ENCODE measurements at regions not wholly inside any gene's neighbourhood (a gene's known extent, or its start where the extent isn't known, plus 50 kb on each side); places are given as distances from the start of the nearest gene placed in this dataset.

- no peak for DNase-seq (ENCODE audit: low read depth)
- no peak overlapping the region for H3K4me3 ChIP-seq (ENCODE audit: control insufficient read depth, low read depth, low read length)
- TF ChIP-seq CTCF (IDR thresholded peaks at IDR 0.05; ENCODE audit: control insufficient read depth, insufficient read depth, low read depth, low read length, missing control alignments), result no peak
These were observed 169.2 kb downstream of the SPCS3 start for GRCh38 chr4:176489001-176489400.

- TF ChIP-seq CTCF (IDR thresholded peaks at IDR 0.05; ENCODE audit: control insufficient read depth, insufficient read depth, low read depth, low read length, missing control alignments), result no peak
- DNase-seq (ENCODE audit: low read depth), result no peak
- no peak overlapping the region for H3K4me3 ChIP-seq (ENCODE audit: control insufficient read depth, low read depth, low read length)
These were observed 173.0 kb downstream of the SPCS3 start for GRCh38 chr4:176492646-176493302.

- no peak for TF ChIP-seq CTCF (IDR thresholded peaks at IDR 0.05; ENCODE audit: control insufficient read depth, insufficient read depth, low read depth, low read length, missing control alignments)
- DNase-seq (ENCODE audit: low read depth), result no peak
- no peak overlapping the region for H3K4me3 ChIP-seq (ENCODE audit: control insufficient read depth, low read depth, low read length)
These were observed 179.0 kb downstream of the SPCS3 start for GRCh38 chr4:176498617-176499256.

- peak; percentile 86 for DNase-seq (ENCODE audit: low read depth)
- H3K4me3 ChIP-seq (ENCODE audit: control insufficient read depth, low read depth, low read length), result no peak overlapping the region
- no peak for TF ChIP-seq CTCF (IDR thresholded peaks at IDR 0.05; ENCODE audit: control insufficient read depth, insufficient read depth, low read depth, low read length, missing control alignments)
These were observed 179.8 kb downstream of the SPCS3 start for GRCh38 chr4:176499518-176499917.

GRCh38 chr4:176500894-176501293, 181.1 kb downstream of the SPCS3 start:
- H3K4me3 ChIP-seq (ENCODE audit: control insufficient read depth, low read depth, low read length), result no peak overlapping the region
- no peak for TF ChIP-seq CTCF (IDR thresholded peaks at IDR 0.05; ENCODE audit: control insufficient read depth, insufficient read depth, low read depth, low read length, missing control alignments)
- no peak for DNase-seq (ENCODE audit: low read depth)

GRCh38 chr4:176504118-176504517, 184.4 kb downstream of the SPCS3 start:
- H3K4me3 ChIP-seq (ENCODE audit: control insufficient read depth, low read depth, low read length), result no peak overlapping the region
- TF ChIP-seq CTCF (IDR thresholded peaks at IDR 0.05; ENCODE audit: control insufficient read depth, insufficient read depth, low read depth, low read length, missing control alignments), result no peak
- DNase-seq (ENCODE audit: low read depth), result no peak
